Urothelium cell line (cell line): ENCODE measurements at regions not wholly inside any gene's neighbourhood (a gene's known extent, or its start where the extent isn't known, plus 50 kb on each side); places are given as distances from the start of the nearest gene placed in this dataset.

Experiments used
- DNase-seq: peaks from one replicate; pipeline ENCODE4 v3.0.0; 2011; ENCODE audit warnings: low spot score, mixed read lengths
- FAIRE-seq: peaks from 2 replicates; lab custom pipeline; 2011; peaks lifted over from hg19 to GRCh38; lab: Jason Lieb, UNC

DNA sequence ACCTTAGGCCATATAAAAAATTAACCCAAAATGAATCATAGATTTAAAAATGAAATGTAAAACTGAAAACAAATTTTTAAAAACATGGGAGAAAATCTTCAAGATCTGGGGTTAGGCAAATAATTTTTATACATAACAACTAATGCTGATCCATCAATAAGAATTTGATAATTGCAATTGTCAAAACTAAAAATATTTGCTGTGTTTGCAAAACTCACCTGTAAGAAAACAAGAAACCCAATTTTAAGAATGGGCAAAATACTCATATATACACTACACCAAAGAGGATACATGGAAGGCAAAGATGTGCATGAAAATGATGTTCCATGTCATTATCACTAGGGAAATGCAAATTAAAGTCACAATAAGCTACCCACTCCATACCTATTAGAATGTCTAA, 194.8 kb upstream of the NRP1 start:
- DNase-seq (no peak), FAIRE-seq (no peak)

DNA sequence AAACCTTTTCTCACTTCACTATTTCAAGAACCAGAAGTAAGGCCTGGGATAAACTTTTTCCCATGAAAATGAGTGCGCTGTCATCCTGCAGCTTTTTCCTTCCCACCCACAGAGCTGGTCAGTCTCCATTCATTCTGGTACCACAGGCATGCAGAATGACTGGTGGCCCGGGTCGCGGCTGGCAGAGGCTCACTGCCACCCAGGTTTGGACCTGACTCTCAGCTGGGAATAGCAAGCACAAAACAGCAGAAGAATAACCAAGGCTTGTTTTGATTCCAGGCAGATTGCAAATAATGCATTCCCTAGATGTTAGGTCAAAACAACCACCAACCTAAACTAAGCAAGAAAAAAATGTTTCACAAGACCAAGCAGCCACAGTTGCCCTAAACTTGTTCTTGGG, 190.5 kb upstream of the NRP1 start:
- peak; percentile 27 for FAIRE-seq
- DNase-seq = no peak

DNA sequence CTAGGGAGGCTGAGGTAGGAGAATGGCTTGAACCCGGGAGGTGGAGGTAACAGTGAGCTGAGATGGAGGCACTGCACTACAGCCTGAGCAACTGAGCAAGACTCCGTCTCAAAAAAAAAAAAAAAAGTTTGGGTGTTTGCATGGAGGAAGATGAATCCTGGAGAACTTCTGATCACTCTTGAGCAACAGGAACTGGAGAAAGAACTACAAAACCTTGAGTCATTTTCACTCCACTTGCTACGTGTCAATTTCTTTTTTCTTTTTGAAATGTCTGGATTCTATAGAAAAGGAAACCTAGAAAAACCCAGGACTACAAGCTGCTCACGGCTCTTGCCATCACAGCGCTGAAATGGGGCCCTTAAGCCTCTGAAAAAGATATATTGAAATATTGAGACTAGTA, 189.6 kb upstream of the NRP1 start:
- DNase-seq (no peak), FAIRE-seq (no peak)

DNA sequence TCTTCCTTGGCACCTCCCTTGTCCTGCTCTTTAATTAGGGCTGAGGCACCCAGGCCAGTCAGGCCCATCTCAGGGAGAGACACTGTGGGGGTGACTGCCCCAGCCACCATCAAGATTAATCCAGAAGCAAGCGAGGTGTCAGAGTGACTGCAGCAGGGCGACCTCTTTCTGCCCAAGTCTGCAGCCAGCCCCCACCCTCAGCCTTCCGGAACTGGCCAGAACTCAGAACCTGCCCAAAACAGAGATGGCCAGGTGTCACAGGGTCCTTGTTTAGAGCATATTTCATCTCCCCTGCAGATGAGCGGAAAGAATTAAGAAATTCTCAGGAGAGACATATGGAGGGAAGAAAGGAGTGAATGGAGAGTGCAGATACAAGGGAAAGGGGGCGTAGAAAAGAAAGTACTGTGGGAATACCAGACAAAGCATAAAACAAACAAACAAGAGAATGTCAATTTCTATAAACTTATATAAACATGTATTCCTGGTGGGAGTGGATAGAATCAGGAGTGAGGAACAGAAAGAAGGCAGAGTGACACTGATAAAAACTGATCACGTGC, 188.8 kb upstream of the NRP1 start:
- FAIRE-seq = peak; percentile 42
- no peak for DNase-seq

DNA sequence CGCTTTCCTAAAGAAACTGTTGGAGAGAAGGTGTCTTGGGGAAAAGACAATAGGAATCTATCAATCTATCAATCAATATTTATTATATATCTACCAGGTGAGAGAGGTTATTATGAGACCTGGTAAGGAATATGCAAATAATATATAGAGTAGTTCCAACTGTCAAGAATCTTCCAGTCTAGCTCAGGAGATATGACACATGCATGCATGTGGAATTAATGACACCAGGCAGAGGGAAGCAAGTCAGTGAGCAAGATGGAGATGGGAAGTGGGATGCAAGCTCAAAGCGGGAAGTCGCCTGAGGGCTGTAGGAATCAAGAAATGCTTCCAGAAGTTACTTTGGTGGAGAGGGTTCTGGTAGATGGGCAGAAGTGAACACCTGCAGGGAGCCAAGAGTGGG, 187.4 kb upstream of the NRP1 start:
- DNase-seq = no peak
- FAIRE-seq = no peak

DNA sequence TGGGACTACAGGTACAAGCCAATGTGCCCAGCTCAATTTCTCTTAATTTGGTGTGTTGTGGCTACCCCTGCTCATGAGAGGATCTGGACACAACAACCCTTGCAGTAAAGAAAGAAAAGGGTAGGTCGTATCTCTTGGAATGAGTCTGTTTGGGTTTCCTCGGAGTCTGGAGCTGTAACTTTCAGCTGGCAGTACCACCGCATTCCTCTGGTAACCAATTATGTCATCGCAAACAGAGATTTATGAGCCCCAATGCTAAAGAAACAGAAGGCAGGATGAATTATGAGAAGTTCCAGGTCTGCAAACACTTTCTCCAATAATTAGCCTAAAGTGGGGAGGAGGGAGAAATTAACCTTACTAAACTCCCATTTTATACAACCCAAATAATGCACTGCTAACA, 186.6 kb upstream of the NRP1 start:
- FAIRE-seq = no peak
- peak; percentile 52 for DNase-seq

DNA sequence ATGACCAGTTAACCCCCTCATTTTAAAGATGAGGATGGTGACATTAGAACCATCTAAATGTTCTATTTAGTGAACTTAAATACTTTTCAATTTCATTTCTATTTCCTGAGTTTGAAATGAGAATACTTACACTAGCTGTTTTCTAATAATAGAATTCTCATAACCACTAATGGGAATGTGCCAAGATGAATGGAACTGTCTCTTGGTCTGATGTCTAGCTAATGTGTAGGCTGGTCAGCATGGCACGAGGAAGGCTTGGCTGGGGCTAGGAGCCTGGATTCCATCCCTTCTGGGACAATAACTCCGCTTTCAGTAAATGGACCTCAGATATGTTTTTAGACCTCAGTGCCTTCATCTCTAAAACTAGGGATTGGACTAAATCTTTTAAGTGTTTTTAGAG, 185.8 kb upstream of the NRP1 start:
- DNase-seq = no peak
- no peak for FAIRE-seq

DNA sequence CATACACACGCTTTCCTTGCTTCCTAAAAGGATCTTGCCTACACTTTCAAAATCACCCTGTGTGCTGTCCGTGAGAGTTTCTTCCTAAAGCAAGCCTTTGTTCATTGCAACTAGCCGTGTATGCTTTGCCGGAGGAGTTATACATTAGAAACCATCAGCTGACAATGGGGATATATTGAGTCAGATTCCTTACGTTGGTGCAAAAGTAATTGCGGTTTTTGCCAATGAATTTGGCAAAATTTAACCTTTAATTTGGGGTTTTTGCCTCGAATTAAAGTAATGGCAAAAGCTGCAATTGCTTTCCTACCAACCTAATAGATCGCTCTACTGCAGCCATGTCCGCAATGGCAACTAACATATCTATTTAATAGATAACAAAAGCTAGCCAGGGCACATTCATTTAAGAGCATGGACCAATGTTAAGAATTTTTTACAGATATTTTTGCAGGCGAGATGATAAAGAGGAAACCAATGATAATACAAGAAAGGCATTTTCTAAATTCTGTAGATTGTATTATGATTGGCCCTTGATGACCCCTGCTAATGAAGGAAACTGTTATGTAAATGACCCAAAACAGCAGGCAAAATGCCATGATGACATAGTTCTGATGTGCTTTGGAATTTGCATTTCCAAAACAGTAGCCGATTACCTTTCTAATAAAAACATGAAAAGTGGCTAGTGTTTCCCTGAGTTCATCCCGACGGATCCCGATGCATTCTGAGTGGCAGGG, 184.8 kb upstream of the NRP1 start:
- FAIRE-seq = no peak
- no peak for DNase-seq

DNA sequence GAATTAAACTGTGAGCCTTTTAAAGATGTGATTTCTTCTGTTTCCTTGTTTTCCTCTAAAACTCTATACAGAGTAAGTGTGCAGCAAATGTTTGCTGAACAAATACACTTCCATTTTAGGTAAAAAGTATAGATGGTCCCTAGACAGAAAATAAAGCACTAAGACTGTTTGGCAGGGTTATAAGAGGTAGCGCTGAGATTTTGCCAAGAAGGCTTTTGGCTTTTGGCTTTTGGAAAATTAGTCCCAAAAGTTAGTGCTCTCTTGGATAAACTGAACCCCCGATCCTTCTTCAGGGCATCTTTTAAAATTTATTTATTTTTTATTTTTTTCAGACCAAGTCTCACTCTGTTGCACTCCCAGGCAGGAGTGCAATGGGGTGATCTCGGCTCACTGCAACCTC, 175.7 kb upstream of the NRP1 start:
- DNase-seq = no peak

DNA sequence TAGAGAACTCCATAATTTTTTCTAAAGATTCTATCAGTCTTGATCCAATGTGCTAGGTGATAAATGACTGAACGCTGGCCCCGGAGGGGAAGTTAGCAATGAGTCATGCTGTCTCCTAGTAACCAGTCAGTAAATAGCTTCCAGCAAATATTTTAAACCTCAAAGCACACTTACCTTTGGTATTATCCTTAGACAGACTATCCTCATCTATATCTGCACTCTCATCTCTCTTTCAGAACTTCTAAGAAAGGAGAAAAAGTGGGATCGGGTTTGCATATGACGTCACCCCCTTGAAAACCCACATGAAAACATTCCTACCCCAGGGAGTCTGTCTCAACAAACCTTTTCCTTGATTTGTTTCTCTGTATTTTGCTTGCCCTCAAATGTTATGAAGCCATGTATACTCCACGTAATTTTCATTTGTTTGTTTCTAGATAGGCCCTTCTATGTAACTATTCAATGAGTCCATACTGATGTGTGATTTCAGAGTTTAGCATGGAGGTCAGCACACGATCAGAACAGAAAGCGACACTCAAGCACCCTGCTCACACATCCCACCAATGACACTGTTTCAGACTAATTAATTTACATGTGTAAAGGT, 174.9 kb upstream of the NRP1 start:
- FAIRE-seq = no peak

More for the DNA sequence above, 175.7 kb upstream of the NRP1 start:
- FAIRE-seq = no peak

DNA sequence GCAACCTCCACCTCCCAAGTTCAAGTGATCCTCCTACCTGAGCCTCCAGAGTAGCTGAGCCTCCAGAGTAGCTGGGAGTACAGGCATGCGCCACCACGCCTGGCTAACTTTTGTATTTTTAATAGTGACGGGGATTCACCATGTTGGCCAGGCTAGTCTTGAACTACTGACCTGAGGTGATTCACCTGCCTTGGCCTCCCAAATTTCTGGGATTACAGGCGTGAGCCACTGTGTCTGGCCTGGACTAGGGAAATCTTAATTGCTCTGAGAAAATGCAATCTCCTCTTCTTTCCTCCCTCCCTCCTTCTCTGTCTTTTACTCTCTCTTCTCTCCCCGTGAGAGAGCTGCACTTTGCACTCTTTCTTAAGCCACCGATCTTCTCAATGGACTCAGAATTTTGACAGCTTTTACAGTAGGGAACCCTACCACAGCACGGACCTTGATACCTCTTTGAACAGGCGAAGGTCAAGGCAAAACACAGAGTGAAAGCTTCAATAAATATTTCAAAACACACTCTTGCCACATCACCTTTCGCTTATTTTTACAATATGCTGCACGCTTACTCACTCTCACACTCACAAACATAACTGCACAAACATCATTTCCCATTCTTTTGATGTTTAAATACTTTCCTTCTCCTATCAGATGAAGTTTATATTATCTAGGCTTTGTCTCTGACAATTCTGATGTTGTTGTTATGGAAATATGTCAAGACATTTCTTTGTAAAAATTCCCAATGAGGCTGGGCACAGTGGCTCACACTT, 173.4 kb upstream of the NRP1 start:
- DNase-seq (no peak), FAIRE-seq (no peak)

More for the DNA sequence above, 174.9 kb upstream of the NRP1 start:
- peak; percentile 80 for DNase-seq

DNA sequence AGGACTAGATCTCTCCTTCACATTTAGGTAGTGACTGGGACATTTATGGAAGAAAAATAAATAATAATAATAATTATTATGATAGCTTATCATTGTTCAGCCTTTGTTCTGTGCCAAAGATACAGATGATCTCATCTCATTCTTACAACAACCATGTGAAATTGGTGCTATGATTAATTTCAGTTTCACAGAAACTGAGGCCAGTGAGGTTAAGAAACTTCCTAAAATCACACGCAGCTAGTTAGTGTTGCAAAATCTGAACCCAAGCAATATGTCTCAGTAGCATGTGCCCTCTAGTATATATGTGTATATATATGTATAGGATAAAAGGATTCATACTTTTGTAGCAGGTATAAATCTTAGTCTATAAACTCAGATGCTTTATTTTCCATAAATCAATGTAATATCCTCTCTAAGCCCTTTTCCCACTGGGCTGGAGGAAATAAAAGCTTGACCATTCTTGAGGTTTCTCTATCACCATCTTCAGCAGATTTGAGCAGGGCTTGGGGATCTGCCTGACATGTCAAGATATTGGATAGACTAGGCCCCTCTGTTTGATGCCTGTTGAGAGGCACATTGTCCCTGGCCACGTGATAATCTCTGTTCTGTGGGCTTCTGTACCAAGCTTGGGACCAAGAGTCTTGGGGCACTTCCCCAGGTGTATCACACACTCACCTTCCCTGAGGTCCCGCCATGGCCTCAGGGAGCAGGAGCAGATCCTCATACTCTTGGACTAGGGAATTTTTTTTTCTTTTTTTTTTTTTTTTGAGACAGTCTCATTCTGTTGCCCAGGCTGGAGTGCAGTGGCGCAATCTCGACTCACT, 172.6 kb upstream of the NRP1 start:
- DNase-seq (no peak), FAIRE-seq (no peak)

DNA sequence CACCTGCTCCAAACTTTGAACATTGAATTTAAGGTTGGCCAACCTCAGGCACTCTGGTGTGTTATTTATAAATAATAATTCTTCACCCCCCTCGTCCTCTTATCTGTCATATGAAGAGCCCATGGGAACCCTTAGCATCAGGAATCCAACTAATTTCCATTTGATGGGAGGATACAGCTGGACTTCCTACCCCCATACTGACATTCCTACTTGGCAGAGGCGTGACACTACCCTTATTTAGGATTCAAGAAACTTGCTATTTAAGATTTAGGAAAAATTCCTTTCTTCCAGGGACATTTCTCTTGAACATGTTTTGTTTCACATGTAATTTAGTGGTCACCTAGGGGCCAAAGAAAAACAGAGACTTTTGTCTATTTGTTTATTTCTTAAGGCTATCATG, 171.9 kb upstream of the NRP1 start:
- DNase-seq = no peak
- FAIRE-seq = no peak

DNA sequence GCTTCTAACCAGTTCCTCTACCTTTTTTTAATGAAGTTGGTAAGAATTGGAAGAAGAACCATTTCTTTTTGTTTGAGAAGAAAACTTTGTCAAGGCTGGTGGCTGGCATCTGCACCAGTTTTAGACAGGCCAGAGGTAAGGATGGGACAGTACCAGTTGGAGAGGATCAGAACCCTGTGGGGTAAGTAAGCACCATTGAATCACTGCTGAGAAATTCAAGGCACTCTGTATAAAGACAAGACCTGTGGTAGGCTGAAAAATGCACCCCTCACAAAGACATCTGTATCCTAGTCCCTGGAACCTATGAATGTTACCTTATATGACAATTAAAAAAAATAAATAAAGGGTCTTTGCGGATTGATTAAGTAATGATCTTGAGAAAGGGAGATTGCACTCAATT, 166.7 kb upstream of the NRP1 start:
- DNase-seq = no peak
- no peak for FAIRE-seq

DNA sequence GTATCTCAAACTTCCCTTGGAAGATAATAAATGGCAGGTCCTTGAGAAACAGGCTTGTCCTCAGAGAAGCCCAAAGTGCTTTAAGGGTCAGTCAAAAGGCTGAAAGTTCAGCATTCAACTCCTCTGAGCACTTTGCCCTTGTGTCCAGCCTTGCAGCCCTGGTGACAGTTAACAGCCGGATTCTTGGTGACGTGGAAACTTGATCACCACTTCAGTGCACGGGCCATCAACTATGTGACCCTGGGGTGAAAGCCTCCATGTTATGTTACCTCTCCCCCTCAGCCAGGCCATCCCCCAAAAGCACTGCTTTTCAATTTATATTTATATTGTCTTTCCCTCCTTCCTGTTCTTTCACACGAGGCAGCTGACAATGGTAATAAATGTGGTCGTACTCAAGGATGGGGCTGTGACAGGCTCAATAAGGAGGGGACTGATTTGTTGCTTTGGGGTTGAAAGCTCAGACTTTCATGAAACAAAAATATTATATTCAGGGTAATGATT, 164.0 kb upstream of the NRP1 start:
- DNase-seq = no peak
- peak; percentile 42 for FAIRE-seq

DNA sequence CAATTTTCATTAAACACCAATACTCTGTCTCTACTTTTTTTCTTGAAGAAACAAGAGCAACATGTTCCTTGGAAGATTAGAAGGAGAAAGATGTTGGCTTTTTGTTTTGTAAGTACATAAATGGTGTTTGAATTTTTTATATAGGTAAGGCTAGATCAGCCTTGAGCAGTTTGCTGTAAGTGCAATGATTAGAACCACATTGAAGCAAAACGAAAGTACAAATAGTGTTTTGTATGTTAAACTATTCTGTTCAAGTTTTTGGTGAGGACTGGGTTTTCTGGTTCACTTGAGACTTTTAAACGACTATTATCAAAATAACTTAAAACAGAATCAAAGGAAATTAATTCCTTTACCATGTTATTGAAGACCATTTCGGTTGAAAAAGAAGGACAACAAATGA, 162.9 kb upstream of the NRP1 start:
- FAIRE-seq (no peak), DNase-seq (no peak)

DNA sequence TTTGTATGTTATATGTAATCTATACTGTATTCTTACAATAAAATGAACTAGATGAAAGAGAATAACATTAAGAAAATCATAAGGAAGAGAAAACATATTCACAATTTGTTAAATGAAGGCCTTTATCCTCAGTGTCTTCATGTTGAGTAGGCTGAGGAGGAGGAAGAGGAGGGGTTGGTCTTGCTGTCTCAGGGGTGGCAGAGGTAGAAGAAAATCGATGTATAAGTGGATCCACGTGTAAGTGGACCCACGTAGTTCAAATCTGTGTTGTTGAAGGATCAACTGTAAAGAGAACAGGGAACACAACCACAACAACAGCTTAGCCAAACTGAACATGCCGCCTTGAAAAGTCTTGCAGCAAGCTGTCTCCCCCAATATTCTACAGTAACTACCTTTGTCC, 161.6 kb upstream of the NRP1 start:
- no peak for FAIRE-seq
- DNase-seq = no peak

DNA sequence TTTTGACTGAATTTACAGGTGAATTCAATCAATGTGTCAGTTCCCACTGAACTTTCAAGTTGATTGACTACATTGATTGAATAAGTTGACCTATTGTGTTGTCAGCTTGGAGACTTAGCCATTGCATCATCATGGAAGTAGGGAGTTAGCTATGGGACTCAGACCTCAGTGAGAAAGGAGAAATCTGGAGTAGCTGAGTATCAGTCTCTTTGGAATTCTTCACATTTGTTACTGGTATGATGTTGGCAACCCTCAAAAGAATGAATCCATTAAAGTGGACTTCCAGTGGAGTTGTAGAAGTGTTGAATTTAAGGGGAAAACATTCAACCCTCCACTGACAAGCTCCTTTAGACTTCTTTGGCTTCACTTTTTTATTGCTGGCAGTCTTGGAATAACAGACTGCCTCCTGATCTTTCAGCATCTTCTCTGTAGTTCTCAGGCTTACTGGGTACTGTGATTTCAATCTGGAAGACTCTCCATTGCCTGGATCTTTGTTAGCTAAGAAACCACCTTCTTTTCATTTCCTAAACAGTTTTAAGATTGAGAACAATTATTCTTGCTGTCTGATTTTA, 160.3 kb upstream of the NRP1 start:
- FAIRE-seq (no peak), DNase-seq (no peak)

DNA sequence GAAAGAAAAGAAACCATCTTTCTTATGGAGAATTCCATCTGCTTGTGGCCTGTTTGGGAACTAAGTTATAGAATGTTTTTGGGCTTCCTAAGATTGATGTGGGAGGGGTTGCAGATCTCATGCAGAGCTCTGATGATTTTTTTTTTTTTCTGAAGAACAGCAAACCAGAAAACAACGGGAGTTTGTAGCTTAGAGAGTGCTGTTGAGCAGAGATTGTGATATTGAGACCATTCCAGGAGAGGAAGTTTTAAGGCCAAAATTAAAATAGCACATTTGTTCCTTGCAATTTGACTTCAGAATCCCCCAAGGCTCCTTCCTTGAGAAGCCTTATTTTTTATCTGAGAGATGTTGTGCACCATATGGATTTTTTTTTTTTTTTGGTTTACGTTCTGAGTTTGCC, 159.5 kb upstream of the NRP1 start:
- DNase-seq (no peak), FAIRE-seq (no peak)

DNA sequence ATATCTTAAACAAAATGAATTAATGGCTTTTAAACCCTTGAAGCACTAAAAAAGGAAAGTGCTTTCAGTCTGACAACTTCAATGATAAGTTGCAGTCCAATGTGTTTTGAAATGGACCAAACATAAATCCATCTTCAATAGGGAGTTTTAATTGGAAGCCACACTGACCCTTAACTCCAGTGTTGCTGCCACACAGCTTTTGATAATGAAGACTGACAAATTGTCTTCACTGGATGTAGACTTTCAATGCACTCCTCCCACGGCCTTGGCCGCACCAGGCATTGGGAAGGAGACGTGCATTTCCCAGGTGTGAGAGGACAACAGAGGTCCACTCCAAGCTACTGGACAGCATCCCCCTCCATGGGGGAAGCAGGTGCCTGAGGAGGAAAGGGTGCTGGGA, 159.0 kb upstream of the NRP1 start:
- no peak for DNase-seq
- FAIRE-seq = no peak
